ENCODE measurements at regions not wholly inside any gene's neighbourhood (a gene's known extent, or its start where the extent isn't known, plus 50 kb on each side); places are given as distances from the start of the nearest gene placed in this dataset.

GRCh38 chr13:90565985-90566713, 781.3 kb upstream of the MIR17HG start:
- Histone ChIP-seq H3K9ac (ENCODE audit: low read depth, low read length) (no peak overlapping the region), H3K18ac (ENCODE audit: low read depth, low read length) (no peak overlapping the region), H4K20me1 (ENCODE audit: insufficient read depth, low read length) (no peaks in the 10 kb centered on the region), H3K14ac (replicated peaks; ENCODE audit: low read depth, low read length) (no peak overlapping the region), H3K9me1 (ENCODE audit: insufficient read depth, low read length) (no peaks in the 10 kb centered on the region), H2BK5ac (ENCODE audit: low read depth, low read length, poor library complexity, severe bottlenecking) (no peak overlapping the region), H3K4ac (ENCODE audit: low read depth, low read length) (no peak overlapping the region), H3K9me3 (ENCODE audit: control insufficient read depth, insufficient read depth, low read length) (peaks cover 4% of the 10 kb centered on the region; the same call in 1 of the 2 replicates), H2AK9ac (replicated peaks; ENCODE audit: low read depth, low read length, poor library complexity) (no peak overlapping the region), H2AFZ (replicated peaks; ENCODE audit: low read length, poor library complexity) (no peak overlapping the region), H3K36me3 (ENCODE audit: control insufficient read depth, insufficient read depth, low read length) (no peaks in the 10 kb centered on the region), H2BK15ac (ENCODE audit: low read depth, low read length) (no peak overlapping the region), H3K79me1 (ENCODE audit: low read depth in 1 of 2, low read length in 2 of 2) (no peaks in the 10 kb centered on the region), H4K91ac (ENCODE audit: insufficient read depth, low read depth, low read length) (no peak overlapping the region), H3K23ac (ENCODE audit: low read depth, low read length) (no peak overlapping the region), H3K4me2 (ENCODE audit: low read depth, low read length) (no peak overlapping the region), H3K4me3 (ENCODE audit: insufficient read depth, low read depth, low read length) (no peak overlapping the region), H3K4me1 (ENCODE audit: control insufficient read depth, insufficient read depth, low read length) (no peaks in the 10 kb centered on the region), H2AK5ac (ENCODE audit: low read depth, low read length) (no peak overlapping the region), H3K56ac (ENCODE audit: extremely low read depth, insufficient read depth, low read length) (no peak overlapping the region), H3K27ac (ENCODE audit: insufficient read depth, low read length) (no peak overlapping the region), H2BK20ac (ENCODE audit: low read depth, low read length) (no peak overlapping the region), H3K27me3 (ENCODE audit: control insufficient read depth, insufficient read depth, low read length) (no peaks in the 10 kb centered on the region), H4K8ac (ENCODE audit: low read depth in 2 of 2, low read length in 2 of 2) (no peak overlapping the region), H4K5ac (ENCODE audit: low read depth, low read length) (no peak overlapping the region), H2BK120ac (ENCODE audit: low read depth, low read length) (no peak overlapping the region)
- ChIA-PET CTCF (no interaction called here), POLR2A (ENCODE audit: unreplicated experiment) (no interaction called here)
- intact Hi-C loops (cut with micrococcal nuclease) (no loop called here), dilution Hi-C loops (cut with HindIII; ENCODE audit: low sequenced_read_pairs, unreplicated experiment) (no loop called here), in situ Hi-C loops (cut with MboI; ENCODE audit: low sequenced_read_pairs) (no loop called here)
- BruUV-seq (replicated peaks) = no TSS peak
- DNase-seq (no peak), ATAC-seq (ENCODE audit: low read depth) (no peak)
- WGBS, 2 experiments (ENCODE audit: extremely low coverage in 2 of 2, insufficient read length in 1 of 2) = no CpG with 5 or more reads among the region's 3 CpGs
- TF ChIP-seq NFE2L2 (IDR thresholded peaks at IDR 0.05; ENCODE audit: low read depth, low read length) (no peak), MAFK (IDR thresholded peaks at IDR 0.05; ENCODE audit: low read depth, low read length) (no peak), CHD1 (IDR thresholded peaks at IDR 0.05; ENCODE audit: low read depth, low read length) (no peak), RCOR1 (IDR thresholded peaks at IDR 0.05; ENCODE audit: insufficient replicate concordance, low read length) (no peak), CEBPB (IDR thresholded peaks at IDR 0.05; ENCODE audit: low read depth, low read length) (no peak), RFX5 (IDR thresholded peaks at IDR 0.05; ENCODE audit: low read depth, low read length) (no peak), BHLHE40 (IDR thresholded peaks at IDR 0.05; ENCODE audit: low read depth, low read length) (no peak), POLR2A (IDR thresholded peaks at IDR 0.05; ENCODE audit: low read depth, low read length) (no peak), USF2 (IDR thresholded peaks at IDR 0.05; ENCODE audit: low read depth, low read length) (no peak), MAZ (IDR thresholded peaks at IDR 0.05; ENCODE audit: borderline replicate concordance, low read depth, low read length) (no peak), SMC3 (IDR thresholded peaks at IDR 0.05; ENCODE audit: low read depth, low read length) (no peak), FOS (IDR thresholded peaks at IDR 0.05; ENCODE audit: low read depth, low read length) (no peak), RAD21 (IDR thresholded peaks at IDR 0.05; ENCODE audit: low read length) (no peak), MXI1 (IDR thresholded peaks at IDR 0.05; ENCODE audit: borderline replicate concordance, low read depth, low read length) (no peak)
- TF ChIP-seq, protein P1, sequence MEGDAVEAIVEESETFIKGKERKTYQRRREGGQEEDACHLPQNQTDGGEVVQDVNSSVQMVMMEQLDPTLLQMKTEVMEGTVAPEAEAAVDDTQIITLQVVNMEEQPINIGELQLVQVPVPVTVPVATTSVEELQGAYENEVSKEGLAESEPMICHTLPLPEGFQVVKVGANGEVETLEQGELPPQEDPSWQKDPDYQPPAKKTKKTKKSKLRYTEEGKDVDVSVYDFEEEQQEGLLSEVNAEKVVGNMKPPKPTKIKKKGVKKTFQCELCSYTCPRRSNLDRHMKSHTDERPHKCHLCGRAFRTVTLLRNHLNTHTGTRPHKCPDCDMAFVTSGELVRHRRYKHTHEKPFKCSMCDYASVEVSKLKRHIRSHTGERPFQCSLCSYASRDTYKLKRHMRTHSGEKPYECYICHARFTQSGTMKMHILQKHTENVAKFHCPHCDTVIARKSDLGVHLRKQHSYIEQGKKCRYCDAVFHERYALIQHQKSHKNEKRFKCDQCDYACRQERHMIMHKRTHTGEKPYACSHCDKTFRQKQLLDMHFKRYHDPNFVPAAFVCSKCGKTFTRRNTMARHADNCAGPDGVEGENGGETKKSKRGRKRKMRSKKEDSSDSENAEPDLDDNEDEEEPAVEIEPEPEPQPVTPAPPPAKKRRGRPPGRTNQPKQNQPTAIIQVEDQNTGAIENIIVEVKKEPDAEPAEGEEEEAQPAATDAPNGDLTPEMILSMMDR (conservative IDR thresholded peaks at IDR 0.05; ENCODE audit: low read depth, low read length) = no peak
- TF ChIP-seq, protein P2, sequence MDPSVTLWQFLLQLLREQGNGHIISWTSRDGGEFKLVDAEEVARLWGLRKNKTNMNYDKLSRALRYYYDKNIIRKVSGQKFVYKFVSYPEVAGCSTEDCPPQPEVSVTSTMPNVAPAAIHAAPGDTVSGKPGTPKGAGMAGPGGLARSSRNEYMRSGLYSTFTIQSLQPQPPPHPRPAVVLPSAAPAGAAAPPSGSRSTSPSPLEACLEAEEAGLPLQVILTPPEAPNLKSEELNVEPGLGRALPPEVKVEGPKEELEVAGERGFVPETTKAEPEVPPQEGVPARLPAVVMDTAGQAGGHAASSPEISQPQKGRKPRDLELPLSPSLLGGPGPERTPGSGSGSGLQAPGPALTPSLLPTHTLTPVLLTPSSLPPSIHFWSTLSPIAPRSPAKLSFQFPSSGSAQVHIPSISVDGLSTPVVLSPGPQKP (IDR thresholded peaks at IDR 0.05; ENCODE audit: borderline replicate concordance, low read depth, low read length) = no peak

Data from IMR-90 (cell line).